ENCODE measurements at regions not wholly inside any gene's neighbourhood (a gene's known extent, or its start where the extent isn't known, plus 50 kb on each side); places are given as distances from the start of the nearest gene placed in this dataset.
"Not testable (repeated sequence)": the region's sequence is repeated elsewhere in the genome, so short reads cannot be mapped to it uniquely, and the experiment has no call there.

- Mint-ChIP-seq H3K27ac (no peak overlapping the region), H3K9me3 (no peaks in the 10 kb centered on the region), H3K4me1 (ENCODE audit: low read depth in 2 of 2) (no peaks in the 10 kb centered on the region), H3K27me3 (peaks cover 21 to 29% of the 10 kb centered on the region in 2 donors), H3K36me3 (no peaks in the 10 kb centered on the region), H3K4me3 (no peak overlapping the region)
- ATAC-seq (no peak), DNase-seq (ENCODE audit: low spot score) (no peak)
Measured at GRCh38 chr5:15008476-15008875, 136.9 kb upstream of the ANKH start.

- no peak overlapping the region for H3K4me3 Mint-ChIP-seq
- H3K36me3 Mint-ChIP-seq = no peaks in the 10 kb centered on the region
- ATAC-seq = no peak
- H3K4me1 Mint-ChIP-seq (ENCODE audit: low read depth in 2 of 2) = no peaks in the 10 kb centered on the region
- H3K9me3 Mint-ChIP-seq = no peaks in the 10 kb centered on the region
- H3K27ac Mint-ChIP-seq = no peak overlapping the region
- peaks cover 23 to 33% of the 10 kb centered on the region in 2 donors for H3K27me3 Mint-ChIP-seq
- no peak for DNase-seq (ENCODE audit: low spot score)
Measured at GRCh38 chr5:15007646-15008045, 136.1 kb upstream of the ANKH start.

GRCh38 chr5:15004506-15004905 lies 132.9 kb upstream of the ANKH start:
- ATAC-seq (no peak), DNase-seq (ENCODE audit: low spot score) (no peak)
- no peaks in the 10 kb centered on the region for H3K9me3 Mint-ChIP-seq
- no peak overlapping the region for H3K4me3 Mint-ChIP-seq
- peaks cover 23 to 53% of the 10 kb centered on the region in 2 donors for H3K27me3 Mint-ChIP-seq
- no peaks in the 10 kb centered on the region for H3K36me3 Mint-ChIP-seq
- no peak overlapping the region for H3K27ac Mint-ChIP-seq
- no peaks in the 10 kb centered on the region for H3K4me1 Mint-ChIP-seq (ENCODE audit: low read depth in 2 of 2)

- Mint-ChIP-seq H3K36me3 (no peaks in the 10 kb centered on the region), H3K4me1 (ENCODE audit: low read depth in 2 of 2) (no peaks in the 10 kb centered on the region), H3K27ac (no peak overlapping the region), H3K4me3 (no peak overlapping the region), H3K27me3 (peaks cover 30 to 63% of the 10 kb centered on the region in 2 donors), H3K9me3 (peaks cover under 1% of the 10 kb centered on the region)
- ATAC-seq = peak; percentile 83 to 86
- no peak for DNase-seq (ENCODE audit: low spot score)
Measured at GRCh38 chr5:15003511-15003920, 131.9 kb upstream of the ANKH start.

GRCh38 chr5:15002791-15003190 lies 131.2 kb upstream of the ANKH start:
- Mint-ChIP-seq H3K36me3 (no peaks in the 10 kb centered on the region), H3K9me3 (peaks cover 3% of the 10 kb centered on the region), H3K4me3 (no peak overlapping the region), H3K4me1 (ENCODE audit: low read depth in 2 of 2) (no peaks in the 10 kb centered on the region), H3K27me3 (peaks cover 35 to 69% of the 10 kb centered on the region in 2 donors), H3K27ac (no peak overlapping the region)
- DNase-seq (ENCODE audit: low spot score) (no peak), ATAC-seq (no peak)

- Mint-ChIP-seq H3K27ac (no peak overlapping the region), H3K4me1 (ENCODE audit: low read depth in 2 of 2) (no peaks in the 10 kb centered on the region), H3K9me3 (peaks cover 3% of the 10 kb centered on the region), H3K4me3 (no peak overlapping the region), H3K36me3 (no peaks in the 10 kb centered on the region), H3K27me3 (peaks cover 35 to 69% of the 10 kb centered on the region in 2 donors)
- DNase-seq (ENCODE audit: low spot score) (no peak), ATAC-seq (no peak)
Measured at GRCh38 chr5:15002173-15002572, 130.6 kb upstream of the ANKH start.

- Mint-ChIP-seq H3K27me3 (peaks cover 32 to 66% of the 10 kb centered on the region in 2 donors), H3K9me3 (peaks cover 3% of the 10 kb centered on the region), H3K36me3 (no peaks in the 10 kb centered on the region), H3K4me1 (ENCODE audit: low read depth in 2 of 2) (no peaks in the 10 kb centered on the region), H3K4me3 (no peak overlapping the region), H3K27ac (no peak overlapping the region)
- DNase-seq (ENCODE audit: low spot score) (no peak), ATAC-seq (no peak)
Measured at GRCh38 chr5:15001517-15001916, 129.9 kb upstream of the ANKH start.

GRCh38 chr5:14998491-14998890 lies 126.9 kb upstream of the ANKH start:
- H3K27me3 Mint-ChIP-seq = peaks cover 22 to 40% of the 10 kb centered on the region in 2 donors
- no peaks in the 10 kb centered on the region for H3K36me3 Mint-ChIP-seq
- H3K27ac Mint-ChIP-seq = no peak overlapping the region
- peaks cover under 1 to 1% of the 10 kb centered on the region in 2 donors for H3K4me1 Mint-ChIP-seq (ENCODE audit: low read depth in 2 of 2)
- peaks cover 3% of the 10 kb centered on the region for H3K9me3 Mint-ChIP-seq
- ATAC-seq (no peak), DNase-seq (ENCODE audit: low spot score) (no peak)
- H3K4me3 Mint-ChIP-seq = no peak overlapping the region

GRCh38 chr5:14996997-14997396 lies 125.4 kb upstream of the ANKH start:
- H3K4me1 Mint-ChIP-seq (ENCODE audit: low read depth in 2 of 2) = peaks cover 11 to 12% of the 10 kb centered on the region in 2 donors
- no peak for ATAC-seq
- no peak overlapping the region for H3K27ac Mint-ChIP-seq
- no peak for DNase-seq (ENCODE audit: low spot score)
- no peak overlapping the region for H3K4me3 Mint-ChIP-seq
- H3K9me3 Mint-ChIP-seq = peaks cover 3% of the 10 kb centered on the region
- peaks cover 18 to 29% of the 10 kb centered on the region in 2 donors for H3K27me3 Mint-ChIP-seq
- H3K36me3 Mint-ChIP-seq = no peaks in the 10 kb centered on the region

- Mint-ChIP-seq H3K9me3 (peaks cover 3% of the 10 kb centered on the region), H3K27me3 (peaks cover 15 to 19% of the 10 kb centered on the region in 2 donors), H3K4me1 (ENCODE audit: low read depth in 2 of 2) (peaks cover 11 to 12% of the 10 kb centered on the region in 2 donors), H3K4me3 (no peak overlapping the region), H3K36me3 (no peaks in the 10 kb centered on the region), H3K27ac (no peak overlapping the region)
- DNase-seq (ENCODE audit: low spot score) = no peak
- no peak for ATAC-seq
Measured at GRCh38 chr5:14995229-14995628, 123.7 kb upstream of the ANKH start.

- Mint-ChIP-seq H3K27ac (peak overlapping the region; percentile 83 to 93), H3K4me3 (peak overlapping the region; percentile 96), H3K4me1 (ENCODE audit: low read depth in 2 of 2) (peaks cover 11 to 12% of the 10 kb centered on the region in 2 donors)
- not testable (repeated sequence) for ATAC-seq; H3K27me3 Mint-ChIP-seq; H3K36me3 Mint-ChIP-seq; DNase-seq (ENCODE audit: low spot score); H3K9me3 Mint-ChIP-seq
Measured at GRCh38 chr5:14993459-14994133, 122.0 kb upstream of the ANKH start.

GRCh38 chr5:14992751-14993458 lies 121.3 kb upstream of the ANKH start:
- ATAC-seq = peak; percentile 79 to 83
- peak overlapping the region; percentile 96 for H3K4me3 Mint-ChIP-seq
- peak overlapping the region; percentile 83 to 93 for H3K27ac Mint-ChIP-seq
- not testable (repeated sequence) for H3K27me3 Mint-ChIP-seq; H3K9me3 Mint-ChIP-seq; DNase-seq (ENCODE audit: low spot score); H3K36me3 Mint-ChIP-seq
- peaks cover 11 to 12% of the 10 kb centered on the region in 2 donors for H3K4me1 Mint-ChIP-seq (ENCODE audit: low read depth in 2 of 2)

GRCh38 chr5:14988223-14988622 lies 116.6 kb upstream of the ANKH start:
- Mint-ChIP-seq H3K27me3 (no peaks in the 10 kb centered on the region), H3K27ac (no peak overlapping the region), H3K4me3 (no peak overlapping the region)

GRCh38 chr5:14986413-14986812 lies 114.8 kb upstream of the ANKH start:
- H3K36me3 Mint-ChIP-seq = no peaks in the 10 kb centered on the region
- DNase-seq (ENCODE audit: low spot score) (no peak), ATAC-seq (no peak)
- no peak overlapping the region for H3K27ac Mint-ChIP-seq
- peaks cover 10 to 13% of the 10 kb centered on the region in 2 donors for H3K4me1 Mint-ChIP-seq (ENCODE audit: low read depth in 2 of 2)
- H3K9me3 Mint-ChIP-seq = no peaks in the 10 kb centered on the region
- no peaks in the 10 kb centered on the region for H3K27me3 Mint-ChIP-seq
- H3K4me3 Mint-ChIP-seq = no peak overlapping the region

More at GRCh38 chr5:14988223-14988622, 116.6 kb upstream of the ANKH start:
- no peak for DNase-seq (ENCODE audit: low spot score)
- Mint-ChIP-seq H3K4me1 (ENCODE audit: low read depth in 2 of 2) (peaks cover 17 to 22% of the 10 kb centered on the region in 2 donors), H3K9me3 (no peaks in the 10 kb centered on the region), H3K36me3 (no peaks in the 10 kb centered on the region)
- ATAC-seq = no peak

Data from natural killer cell treated with Interleukin-12 subunit alpha and Interleukin-12 subunit beta and Interleukin-15 and Interleukin-18, amount 100 ng/mL, for 72 hours (primary cell).